GM18502 (cell line): ENCODE measurements at regions not wholly inside any gene's neighbourhood (a gene's known extent, or its start where the extent isn't known, plus 50 kb on each side); places are given as distances from the start of the nearest gene placed in this dataset.
"Not testable (repeated sequence)": the region's sequence is repeated elsewhere in the genome, so short reads cannot be mapped to it uniquely, and the experiment has no call there.

ENCODE experiments used
- ATAC-seq: cut with Tn5 transposase; IDR thresholded peaks from one replicate; pipeline ENCODE4 v1.9.1; 2021; ENCODE audit warnings: mild to moderate bottlenecking; ENCODE audit not compliant: unreplicated experiment, poor library complexity

DNA sequence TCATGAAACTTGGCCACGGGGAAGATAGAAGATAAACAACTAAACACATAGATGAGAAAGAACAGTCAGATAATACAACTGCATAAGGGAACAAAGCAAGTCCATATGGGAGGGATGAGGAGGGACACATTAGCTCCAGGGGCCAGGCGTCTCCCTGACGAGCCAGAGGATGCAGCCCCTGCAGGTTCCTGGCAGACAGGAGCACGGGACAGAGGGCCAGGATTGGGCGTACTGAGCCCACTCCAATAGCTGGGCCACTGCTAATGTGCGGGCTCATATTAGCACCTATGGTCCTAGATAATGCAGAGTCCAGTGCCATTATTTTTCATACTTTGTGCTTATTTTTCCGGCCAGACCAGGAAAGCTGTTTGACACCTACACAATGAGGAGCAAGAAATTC lies 182.9 kb downstream of the ANKRD60 start:
- no peak for ATAC-seq

DNA sequence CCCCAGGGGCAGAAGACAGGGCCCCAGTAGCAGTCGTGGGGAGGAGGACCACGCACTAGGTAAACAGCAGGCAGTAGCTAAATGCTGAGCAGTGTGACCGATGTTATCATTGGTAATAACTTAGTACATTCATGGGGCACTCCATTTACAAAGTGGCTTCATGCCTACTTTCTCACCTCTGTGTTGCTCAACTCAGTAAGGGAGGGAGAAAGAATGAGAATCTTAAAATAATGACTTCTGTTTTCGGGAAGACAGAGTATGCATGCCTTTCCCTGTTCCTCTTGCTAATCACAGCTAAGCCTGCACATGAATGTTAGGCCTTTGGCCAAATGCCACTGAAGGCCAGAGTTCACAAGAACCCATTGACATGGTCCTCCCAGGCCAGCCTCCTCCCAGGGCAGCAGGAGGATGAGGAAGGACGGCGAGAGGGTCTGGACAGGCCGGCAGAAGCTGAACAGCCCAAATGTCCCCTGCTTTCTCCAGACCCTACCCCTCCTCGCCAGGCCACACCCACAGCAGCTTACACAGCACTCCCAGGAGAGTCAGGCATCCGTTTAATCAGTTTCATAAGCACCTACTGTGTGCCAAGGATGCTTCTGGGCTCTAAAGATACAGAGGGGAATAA lies 183.4 kb downstream of the ANKRD60 start:
- no peak for ATAC-seq

DNA sequence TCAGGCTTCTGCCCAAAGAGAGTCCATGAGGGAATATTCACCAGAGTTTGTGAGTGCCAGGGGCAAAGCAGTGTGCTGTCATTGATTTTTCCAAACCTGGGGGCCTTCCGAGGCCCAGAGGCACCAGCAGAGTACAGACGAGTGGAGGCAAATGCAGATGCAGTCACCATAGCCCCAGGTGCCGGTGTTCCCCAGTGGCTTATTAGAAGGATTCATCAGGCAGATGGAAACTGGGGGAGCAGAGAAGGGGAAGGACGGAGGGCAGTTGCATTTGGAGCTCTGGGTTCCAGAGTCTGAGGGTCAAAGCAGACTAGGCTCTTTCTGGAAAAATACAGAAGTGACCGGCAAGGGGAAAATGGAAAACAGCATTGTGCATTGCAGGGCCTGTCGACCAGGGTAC lies 184.2 kb downstream of the ANKRD60 start:
- ATAC-seq = no peak

DNA sequence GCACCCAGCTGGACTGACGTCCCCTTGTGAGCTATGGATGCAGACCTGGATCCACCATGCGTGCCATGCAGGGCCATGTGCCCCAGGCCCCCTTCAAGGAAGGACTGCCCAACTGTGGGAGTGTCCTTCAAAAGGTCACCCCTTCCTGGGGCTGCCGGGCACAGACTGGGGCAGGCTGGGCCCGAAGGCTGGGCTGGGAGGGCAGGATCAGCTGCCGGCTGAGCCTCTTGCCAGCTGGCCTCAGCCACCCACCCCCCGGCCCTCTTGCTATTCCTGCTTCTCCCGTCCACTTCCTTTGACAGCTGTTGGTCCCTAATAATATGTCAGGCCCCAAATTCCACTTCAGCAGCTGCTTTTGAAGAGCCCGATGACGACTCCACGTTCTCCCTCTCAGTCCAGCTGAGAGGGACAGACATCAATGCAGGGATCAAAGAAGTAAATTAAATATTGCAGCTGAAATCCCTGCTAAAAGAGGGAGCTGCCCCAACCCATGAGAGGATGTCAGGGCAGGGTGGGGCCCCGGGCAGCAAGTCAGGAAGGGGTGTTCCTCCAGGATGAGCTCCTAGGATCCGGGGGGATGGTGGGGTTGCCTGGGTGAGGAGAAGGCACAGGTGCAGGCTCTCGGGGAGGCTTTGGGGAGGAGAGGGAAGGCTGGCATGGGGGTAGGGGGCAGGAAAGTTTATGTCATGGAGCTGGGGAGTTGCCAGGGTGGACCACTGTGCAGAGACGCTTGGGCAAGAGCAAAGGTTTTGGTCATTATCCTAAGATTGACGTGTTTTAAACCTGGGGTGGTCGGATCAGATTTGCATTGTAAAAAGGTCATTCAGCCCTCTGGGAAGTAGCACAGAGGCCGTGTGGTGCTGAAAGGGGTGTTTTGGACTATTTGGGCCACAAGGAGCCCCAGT lies 185.0 kb downstream of the ANKRD60 start:
- no peak for ATAC-seq

DNA sequence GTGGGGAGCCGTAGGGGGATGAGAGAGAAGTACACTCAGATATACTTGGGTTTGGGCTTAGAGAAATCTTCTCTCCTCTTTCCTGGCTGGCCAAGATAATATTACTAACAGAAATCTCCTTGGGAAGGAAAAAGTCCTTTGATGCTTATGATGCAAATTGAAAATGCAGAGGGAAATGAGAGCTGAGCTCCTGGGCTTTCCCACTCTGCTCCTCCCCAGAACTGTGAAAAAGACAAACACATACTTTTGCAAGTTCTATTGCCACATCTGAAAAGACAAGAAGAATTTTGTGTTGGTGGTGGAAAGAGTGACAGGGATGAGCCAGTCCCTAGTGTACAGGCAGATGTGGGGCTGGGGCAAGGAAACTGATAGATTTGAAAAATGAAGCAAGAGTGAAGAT lies 185.9 kb downstream of the ANKRD60 start:
- ATAC-seq = no peak

DNA sequence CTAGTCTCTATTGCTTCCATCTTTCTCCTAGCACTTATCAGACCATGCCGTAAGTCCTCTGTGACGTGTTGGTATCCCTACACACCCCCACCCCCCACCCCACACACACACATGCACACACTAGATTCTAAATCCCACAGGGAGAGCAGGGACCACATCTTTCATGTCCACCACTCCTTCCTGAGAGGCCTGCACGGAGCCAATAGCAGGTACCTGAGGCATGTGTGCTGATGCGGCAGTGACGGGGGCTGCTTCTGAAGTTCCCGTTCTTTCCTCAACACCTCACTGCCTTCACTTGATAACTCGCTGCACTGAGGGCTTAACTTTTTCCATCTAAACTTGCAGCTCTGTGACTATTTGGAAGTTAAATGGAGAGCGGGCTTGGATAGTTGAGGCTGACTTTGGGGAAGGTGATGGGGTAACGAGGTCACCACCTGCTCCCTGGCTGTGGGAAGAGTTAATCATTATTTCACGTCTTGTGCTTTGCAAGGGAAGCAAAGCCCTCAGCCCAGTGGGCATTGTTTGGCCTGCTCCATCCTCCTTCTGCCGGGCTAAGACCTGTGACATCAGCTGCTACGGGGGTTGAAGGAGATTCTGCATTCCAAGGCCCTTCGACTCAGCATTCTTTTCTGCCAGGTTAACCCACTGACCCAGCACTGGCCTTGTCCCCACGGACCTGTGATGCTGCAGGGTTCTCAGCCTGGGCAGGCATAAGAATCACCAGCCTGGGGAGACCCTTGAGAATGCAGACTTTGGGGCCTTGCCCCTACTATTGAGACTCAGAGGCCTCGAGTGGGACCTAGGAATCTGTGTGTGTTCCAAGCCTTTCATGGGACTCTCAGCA lies 187.8 kb downstream of the ANKRD60 start:
- ATAC-seq = no peak

DNA sequence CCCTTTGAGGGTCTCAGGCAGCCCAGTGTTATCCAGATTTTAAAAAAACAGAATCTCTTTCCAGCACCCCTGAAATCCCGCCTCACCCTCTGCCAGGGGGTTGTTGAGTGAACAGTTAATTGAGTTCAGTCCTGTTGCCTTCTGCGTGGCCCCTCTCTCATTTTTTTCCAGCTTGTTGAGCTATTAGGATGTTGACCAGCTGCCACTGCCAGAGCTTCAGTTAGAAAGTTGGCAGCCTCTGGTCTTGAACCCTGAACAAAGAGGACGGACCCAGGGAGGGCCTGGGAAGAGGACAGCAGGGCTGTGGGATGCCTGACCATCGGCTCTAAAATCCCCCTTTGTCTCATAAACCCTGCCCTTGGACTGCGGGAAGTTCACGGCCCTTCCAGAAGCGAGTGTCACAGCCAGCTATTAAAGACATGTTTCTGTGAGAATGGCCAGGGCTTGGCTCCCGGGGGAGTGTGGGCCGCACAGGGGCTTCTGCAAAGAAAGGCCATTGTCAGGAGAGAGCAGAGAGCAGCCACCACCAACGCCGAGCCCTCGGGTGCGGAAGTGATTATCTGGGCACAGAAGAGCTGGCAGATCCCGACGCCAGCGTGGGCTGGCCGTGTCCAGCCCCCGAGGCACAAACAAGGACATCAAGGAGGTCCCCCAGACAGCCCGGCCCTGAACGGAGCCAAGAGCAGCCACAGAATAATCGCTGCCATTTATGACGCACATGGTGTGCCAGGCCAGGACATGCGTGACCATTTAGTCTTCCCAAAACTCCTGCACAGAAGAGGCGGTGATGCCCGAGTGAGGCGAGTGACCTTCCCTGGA lies 189.0 kb downstream of the ANKRD60 start:
- ATAC-seq = no peak

DNA sequence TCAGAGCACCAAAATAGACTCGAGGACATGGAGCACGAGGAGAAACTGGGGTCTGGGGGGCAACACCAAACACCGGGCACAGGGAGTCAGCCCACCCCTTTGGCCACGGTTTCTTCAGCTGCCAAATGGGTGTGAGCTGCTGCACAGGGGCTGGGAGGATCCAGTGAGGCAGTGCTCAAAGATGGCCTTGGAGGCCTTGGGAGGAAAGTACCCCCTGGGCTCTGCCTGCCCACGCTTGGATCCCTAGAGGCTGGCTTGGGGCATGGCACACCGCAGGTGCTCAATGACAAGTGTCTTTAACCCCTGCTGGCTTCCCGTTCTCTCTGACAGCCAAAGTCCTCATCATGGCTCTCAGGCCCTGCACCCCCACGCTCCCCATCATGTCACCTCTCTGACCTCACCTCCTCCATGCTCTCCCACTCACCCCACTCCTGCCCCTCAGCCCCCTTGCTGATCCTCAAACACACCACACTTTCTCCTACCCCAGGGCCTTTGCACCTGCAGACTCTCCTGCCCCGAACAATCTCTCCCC lies 190.3 kb downstream of the ANKRD60 start:
- no peak for ATAC-seq

DNA sequence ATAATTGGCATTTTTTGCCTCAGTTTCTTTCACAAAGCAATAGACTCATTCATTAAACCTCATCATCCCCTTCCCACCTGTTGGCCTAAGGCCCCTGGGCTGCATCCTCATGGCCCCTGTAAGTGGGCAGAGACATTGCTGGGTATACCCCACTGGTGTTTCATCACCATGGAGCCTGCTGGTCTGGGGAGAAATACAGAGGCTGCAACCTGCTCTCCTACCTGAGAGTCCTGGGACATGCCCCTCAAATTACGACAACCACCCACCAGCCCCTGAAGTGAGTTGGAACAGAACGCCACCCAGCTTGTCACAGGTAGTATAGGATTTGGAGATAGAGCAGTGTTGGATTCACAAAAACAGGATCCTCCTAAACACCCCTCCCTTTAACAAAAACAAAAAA lies 190.8 kb downstream of the ANKRD60 start:
- no peak for ATAC-seq

DNA sequence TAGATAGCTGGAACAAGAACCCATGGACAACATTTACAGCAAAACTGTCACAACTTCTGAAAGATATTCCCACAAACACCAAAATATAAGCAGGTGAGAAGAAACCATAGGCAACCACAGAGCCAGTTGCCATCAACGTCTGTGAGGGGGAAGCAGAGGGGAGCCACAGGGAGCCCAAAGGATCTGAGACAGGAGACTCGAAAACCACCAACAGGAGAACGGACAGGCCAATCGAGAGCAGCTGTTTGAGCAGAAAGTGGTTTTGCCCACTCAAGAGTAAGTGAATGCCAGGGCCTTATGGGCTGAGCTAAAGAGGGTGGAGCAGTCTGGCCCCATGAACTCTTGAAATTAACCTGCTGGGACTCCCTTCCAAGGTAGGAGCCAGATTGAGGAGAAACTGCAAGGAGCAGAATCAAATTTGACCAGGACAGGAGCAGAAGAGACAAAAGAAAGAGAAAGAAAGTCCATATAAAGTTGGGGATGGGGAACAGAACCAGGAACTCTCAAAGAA lies 195.4 kb downstream of the ANKRD60 start:
- ATAC-seq = no peak

DNA sequence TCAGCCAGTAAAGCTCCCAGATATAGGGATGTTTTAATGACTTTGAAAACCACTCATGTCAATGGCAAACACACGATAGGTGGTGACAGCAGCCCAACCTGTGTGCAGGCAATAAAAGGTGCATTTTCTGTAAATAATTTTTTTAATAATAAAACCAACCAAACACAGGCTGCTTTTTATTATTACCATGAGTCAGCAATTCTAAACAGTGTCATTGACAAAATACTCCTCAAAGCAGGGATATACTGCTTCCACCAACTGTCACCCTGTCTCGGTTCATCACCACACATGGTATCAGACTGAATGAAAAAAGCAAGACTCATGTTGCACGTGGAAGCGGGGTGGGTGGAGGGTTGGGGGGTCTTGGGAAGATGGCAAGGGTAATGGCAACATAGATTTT lies 195.9 kb downstream of the ANKRD60 start:
- ATAC-seq = no peak

DNA sequence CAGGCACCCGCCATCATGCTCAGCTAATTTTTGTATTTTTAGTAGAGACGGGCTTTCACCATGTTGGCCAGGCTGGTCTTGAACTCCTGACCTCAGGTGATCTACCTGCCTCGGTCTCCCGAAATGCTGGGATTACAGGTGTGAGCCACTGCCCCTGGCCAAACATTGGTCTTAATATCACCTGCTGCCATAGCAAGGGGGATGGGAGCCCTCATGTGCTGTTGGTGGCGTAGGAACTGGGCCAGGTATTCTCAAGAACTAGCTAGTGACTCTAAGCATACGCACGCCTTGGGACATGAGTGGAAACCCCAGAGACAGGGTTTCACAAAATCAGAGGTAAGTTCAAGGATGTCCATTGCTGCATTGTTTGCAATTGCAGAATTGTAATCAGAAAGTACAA lies 197.1 kb downstream of the ANKRD60 start:
- not testable (repeated sequence) for ATAC-seq

DNA sequence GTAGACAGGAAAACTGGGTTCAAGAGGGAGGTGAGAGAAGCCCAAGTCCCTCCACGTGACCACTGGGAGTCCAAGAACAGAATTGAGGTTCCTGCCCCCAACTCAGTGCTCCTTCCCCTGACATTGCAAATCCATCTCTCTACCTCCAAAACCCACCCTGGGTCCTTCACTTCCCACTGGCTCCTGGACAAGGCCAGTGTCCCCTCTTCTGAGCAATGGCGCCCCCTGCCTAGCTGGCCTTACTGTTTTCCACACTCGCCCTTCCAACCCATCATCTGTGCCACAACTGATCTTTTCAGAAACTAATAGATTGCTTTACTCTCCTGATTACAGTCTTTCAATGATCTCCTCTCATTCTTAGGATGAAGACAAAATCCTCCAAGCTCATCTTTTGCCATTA lies 200.3 kb downstream of the ANKRD60 start:
- no peak for ATAC-seq

DNA sequence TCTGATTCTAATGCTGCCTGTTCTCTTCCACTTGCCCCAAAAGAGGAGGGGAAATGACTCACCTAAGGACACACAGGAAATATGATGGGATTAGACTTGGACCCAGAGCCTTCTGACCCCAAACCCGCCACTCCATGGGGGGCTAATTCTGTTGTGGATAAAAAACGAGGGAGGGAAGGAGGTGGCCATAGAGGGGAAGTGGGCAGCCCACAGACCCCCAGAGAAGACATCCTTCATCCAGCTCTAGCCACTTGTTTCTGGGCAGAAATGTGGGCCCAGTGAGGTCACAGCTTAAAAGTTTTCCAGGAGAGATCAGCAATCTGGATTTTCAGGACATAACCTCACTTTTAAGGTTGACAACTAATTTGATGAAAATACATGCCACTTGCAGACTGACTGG lies 202.1 kb downstream of the ANKRD60 start:
- no peak for ATAC-seq

DNA sequence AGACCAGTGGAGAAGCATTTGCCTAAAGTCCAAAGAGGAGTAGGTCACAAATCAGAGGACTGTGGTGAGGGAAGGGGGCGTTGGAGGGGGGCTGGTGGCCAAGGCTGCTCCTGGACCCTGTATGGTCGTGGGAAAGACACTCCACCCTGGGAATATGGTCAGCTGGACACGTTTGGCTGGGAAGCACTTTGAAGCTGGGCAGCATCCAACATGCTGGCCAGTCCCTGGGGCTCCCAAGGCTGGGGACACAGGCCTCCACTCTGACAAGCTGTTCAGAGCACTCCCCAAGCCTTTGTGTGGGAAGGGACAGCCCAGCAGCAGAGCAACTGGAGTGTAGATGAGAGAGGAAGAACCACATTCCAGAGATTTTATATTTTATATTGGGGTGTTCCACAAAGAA lies 203.2 kb downstream of the ANKRD60 start:
- no peak for ATAC-seq

DNA sequence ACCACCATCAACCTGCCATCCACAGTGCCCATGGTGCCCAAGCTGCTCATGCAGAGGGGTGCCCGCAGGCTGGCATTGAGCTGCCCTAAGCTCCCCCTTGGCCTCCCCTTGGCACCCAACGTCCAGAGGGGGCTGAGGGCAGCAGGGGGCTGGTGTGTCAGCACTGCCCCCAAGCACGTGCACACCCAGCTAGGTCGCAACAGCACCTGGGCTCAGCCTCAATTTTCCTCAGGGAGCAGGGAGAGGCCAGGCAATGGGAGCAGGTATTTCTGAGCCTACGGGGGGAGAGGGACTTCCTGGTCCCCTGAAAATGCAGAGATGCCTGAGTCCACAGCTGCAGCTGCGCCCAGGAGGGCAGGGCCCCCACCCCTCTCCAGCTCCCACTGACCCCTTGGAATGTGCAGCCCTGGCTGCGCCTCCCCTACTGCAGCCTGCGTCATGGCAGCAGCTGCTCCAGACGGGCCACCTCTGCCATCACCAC lies 204.2 kb downstream of the ANKRD60 start:
- no peak for ATAC-seq

DNA sequence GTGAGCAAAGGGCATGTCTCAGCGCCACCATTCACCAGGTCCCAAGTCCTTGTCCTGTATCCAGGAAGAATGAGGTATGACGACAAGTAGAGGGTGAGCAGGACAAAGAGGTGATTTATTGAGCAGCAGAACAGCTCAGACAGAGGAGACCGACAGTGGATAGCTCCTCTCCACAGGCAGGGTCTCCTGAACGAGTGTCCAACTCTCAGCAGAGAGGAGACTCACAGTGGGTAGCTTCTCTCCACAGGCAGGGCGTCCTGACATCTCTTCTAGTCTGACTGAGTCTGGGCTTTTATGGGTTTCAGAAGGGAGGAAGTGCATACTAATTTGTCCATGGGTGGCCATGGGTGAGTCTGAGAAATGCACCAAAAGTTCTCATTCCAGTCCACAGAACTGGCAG lies 204.7 kb downstream of the ANKRD60 start:
- no peak for ATAC-seq

DNA sequence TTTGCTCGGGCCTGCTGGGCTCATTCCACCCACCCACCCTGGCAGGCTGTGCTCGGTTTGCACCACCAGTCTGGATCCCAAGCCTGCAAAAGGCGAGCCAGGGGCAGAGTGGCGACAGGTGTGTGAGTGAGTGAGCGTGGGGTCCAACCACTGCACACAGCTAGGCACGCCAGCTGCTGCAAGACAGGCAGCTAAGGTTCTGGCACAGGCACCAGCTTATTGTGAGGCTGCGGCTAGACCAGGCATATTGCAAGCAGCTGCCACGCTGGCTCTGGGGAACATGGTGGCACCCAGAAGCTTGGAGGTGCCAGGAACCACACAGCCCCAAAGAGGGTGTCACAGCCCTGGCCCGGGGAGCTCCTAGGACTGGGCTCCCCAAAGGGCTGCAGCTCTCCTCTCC lies 205.1 kb downstream of the ANKRD60 start:
- no peak for ATAC-seq

DNA sequence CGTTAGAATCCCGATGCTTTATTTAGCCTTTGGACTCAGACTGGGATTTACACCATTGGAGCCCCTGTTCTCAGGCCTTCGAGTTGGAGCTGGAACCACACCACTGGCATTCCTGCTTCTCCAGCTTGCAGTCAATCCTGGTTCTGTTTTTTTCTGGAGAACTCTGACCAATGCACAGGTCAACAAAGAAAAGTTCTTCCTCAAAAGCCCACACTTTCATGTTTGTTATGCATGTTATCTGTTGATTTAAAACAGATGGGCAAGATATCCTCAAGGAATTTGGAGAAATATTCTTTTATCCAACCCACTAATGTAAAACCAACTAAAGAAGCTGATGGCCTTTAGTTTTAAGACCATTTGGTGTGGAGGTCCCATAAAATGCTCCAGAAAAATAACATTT lies 205.7 kb downstream of the ANKRD60 start:
- ATAC-seq = no peak

DNA sequence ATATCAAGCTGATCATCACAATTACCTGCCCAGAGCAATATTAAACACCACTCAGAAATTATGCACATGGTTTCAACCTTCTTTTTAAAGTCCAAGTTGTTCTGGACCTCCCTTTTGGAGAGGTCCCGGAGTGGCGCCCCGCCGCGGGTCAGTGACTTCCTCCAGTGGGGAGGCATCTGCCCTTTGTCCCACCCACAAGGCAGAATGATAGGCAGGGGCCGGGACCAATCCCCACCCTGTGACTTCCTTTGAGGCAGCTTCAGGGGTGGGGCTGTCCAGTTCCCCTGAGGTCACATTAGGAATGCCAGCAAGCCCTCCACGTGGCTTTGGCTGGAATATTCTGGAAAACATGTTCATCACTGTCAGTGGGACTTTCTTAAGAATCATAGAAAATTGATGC lies 207.0 kb downstream of the ANKRD60 start:
- no peak for ATAC-seq
